ENCODE measurements at regions not wholly inside any gene's neighbourhood (a gene's known extent, or its start where the extent isn't known, plus 50 kb on each side); places are given as distances from the start of the nearest gene placed in this dataset.

GRCh38 chr4:23533859-23534258, 356.0 kb downstream of the PPARGC1A start:
- no peak for TF ChIP-seq EP300 (IDR thresholded peaks at IDR 0.05; ENCODE audit: low read depth)
- TF ChIP-seq POLR2AphosphoS5 (IDR thresholded peaks at IDR 0.05), result no peak

Data from transverse colon (tissue), 3 donors.